Stimulated activated CD8-positive, alpha-beta memory T cell treated with anti-CD3 and anti-CD28 coated beads, Interleukin-2, amount 100 ng/mL, for 1 hour (primary cell): ENCODE measurements at regions not wholly inside any gene's neighbourhood (a gene's known extent, or its start where the extent isn't known, plus 50 kb on each side); places are given as distances from the start of the nearest gene placed in this dataset.

Source experiments
- DNase-seq, 2 donors: peaks; one replicate each; pipeline ENCODE4 v3.0.0-alpha.2; 2020; ENCODE audit warnings: low read depth in 2 of 2

DNA sequence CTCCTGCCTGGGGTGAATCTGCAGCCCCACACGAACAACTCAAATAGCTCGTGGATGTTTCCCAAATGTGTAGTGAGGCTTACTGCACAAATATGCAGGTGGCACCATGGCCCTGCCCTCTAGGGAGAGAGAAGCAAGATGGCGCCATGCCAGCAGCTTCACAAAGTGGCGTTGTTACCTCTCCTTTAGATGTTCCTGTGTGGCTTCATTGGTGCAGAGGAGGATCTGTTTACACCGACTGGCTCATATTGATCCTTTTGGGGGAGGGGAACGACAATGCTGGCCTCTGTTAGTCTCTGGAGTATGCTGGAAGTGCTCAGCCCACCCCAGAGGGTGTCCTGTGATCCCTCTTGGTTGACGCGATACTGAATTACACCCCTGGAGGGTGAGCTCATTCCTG lies 99.5 kb upstream of the GATA6 start:
- no peak for DNase-seq

- DNase-seq, result no peak
These were observed 96.0 kb upstream of the GATA6 start for GRCh38 chr18:22073411-22073810.

DNA sequence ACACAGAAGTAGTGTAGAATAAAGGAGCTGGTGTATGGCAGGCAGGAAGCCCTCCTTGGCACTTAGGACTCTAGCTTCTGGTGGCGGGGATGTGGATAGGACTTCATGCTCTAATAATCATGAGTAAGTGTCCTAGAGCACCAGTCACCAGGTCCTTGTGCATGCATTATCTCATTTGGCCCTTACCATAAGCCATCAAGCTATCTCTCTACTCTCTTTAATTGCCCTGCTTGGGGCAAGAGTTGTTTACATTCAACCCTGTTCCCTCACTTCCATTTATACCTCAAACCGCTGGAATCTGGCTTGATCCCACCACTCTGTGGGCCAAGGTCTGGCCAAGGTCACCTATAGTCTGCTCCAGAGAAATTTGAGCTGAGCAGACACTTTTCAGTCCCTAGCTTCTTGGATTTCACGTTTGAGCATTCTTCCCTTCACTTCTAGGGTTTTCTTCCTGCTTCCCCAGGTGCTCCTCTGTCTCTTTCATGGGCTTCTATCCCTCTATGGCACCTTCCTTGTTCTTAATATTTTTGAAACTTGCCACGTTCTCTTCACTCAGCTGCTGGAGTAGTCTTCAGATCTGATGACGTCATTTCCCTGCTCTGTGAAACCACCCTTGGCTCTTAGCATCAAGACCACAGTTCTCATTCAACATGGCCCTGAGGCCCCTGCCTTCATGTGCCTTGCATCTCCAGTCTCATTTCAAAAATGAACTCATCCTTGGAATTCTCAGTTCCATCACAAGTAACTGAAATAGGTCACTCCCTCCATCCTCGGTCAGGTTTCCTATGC lies 94.9 kb upstream of the GATA6 start:
- DNase-seq, result no peak

DNA sequence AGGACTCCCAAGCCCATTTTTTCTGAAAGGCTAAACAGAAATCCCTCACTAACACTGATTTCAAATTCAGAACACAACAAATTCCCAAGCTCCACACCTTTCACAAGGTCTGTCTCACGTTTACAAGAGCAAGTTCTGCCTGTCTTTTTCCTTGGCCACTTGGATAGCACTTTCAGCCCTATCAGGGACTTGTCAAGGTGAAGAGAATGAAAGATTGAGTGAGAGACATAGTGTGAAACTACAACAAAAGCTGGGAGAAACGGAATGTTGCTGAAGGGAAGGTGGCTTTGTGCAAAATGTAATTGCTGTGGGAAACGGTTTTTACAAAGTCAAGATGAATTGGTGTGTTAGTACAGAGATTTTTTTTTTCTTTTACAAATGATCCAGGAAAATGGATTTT lies 89.4 kb upstream of the GATA6 start:
- no peak for DNase-seq

- no peak for DNase-seq
These were observed 87.0 kb upstream of the GATA6 start for GRCh38 chr18:22082408-22082807.

- no peak for DNase-seq
These were observed 84.8 kb upstream of the GATA6 start for GRCh38 chr18:22084547-22084946.

DNA sequence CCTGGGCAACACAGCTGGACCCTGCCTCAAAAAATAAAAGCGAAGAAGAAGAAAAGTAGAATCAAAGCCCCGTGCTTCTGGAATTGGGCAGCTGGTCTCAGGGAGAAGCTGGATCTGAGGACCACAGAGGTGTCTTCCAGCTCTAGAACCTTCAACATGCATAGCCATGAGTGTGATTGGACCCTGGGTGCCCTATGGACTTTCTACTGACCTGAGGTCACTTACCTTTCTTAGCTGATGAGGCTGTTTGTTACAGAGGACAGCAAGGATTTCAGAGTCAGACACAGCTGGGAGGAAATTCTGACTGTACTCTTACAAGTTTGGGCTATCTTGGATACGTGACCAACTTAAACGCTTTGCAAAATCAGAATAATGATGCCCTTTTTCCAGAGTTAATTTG lies 82.4 kb upstream of the GATA6 start:
- no peak for DNase-seq

DNA sequence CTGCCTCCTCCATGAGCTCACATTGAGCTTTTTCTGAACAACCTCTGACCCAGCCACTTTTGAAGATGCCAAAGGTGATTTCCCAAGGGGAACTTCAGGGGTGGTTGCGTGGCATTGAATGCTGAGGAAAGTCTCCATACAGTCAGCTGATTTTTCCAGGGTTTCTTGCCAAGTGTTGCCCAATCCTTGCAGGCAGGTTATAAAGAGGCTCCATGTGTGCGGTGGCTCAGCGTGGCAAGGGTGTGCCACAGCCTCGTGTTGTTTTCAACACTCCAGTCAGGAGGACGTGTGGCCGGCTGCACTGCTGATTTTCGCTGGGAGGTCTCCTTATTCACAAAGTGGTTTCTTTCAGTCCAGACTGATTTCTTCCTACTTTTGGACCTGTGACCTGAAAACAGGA lies 81.4 kb upstream of the GATA6 start:
- no peak for DNase-seq

DNA sequence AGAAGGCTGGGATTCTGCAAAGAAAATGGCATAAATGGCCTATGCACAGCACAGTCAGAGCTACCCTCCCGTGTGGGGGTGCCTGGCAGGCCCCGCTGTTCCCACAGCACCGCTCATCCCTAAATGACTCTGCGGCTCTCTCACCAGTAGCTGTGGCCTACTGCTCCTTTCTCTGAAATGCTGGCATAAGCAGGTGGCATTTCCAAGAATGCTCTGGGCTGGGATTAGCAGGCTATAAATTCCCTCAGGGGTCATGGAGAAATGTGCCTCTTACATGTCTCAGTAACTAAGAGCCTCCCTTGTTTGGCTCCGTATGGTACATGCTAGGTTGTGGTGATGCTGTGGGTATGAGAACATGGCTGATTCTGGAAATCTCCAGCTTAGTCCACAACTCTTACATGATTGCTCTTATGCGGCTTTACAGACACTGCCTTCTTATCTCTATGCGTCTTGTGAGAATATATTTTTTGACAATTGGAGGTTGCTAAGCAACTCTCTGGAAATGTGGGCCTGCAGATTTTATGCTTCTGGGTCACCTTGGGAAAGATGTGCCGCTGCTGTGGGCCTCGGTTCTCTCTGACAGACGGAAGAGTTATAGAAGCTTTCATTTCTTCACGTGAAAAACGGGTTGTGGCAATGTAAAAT lies 80.3 kb upstream of the GATA6 start:
- no peak for DNase-seq

DNA sequence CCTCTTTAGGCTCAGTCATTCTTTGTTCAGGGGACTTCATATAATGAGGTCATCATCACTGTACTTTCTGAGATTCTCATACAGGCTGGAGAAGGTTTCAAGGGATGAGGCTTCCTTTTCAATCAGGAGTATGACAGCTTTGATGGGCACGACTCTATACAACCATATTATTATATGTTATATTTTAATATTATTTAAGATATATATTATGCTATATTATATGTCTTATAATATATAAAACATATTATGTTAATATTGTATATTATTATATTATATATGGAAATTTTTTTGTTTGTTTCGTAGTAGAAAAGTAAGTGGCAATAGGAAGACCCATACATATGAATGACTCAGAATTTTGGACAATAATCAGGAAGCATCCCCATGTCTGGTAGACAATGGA lies 78.0 kb upstream of the GATA6 start:
- DNase-seq, result no peak

GRCh38 chr18:22093731-22094357 lies 75.5 kb upstream of the GATA6 start:
- no peak for DNase-seq

- no peak for DNase-seq
These were observed 75.0 kb upstream of the GATA6 start for GRCh38 chr18:22094358-22094734.

GRCh38 chr18:22098563-22098989 lies 70.8 kb upstream of the GATA6 start:
- DNase-seq, result no peak

DNA sequence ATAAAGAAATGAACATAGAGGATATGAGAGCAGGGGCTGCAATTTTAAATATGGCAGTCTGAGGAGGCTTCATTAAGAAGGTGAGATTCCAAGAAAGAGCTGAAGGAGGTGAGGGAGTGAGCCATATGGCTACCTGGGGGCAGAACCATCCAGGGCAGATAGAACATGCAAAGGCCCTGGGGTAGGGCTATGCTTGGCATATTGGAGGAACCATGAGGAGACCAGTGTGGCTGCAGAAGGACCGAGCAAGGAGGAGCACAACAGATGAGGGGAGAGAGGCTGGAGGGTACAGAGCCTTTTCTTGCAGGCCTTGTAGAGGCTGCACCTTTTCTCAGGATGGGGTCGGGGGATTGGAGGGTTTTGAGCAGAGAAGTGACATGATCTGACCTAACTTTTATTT lies 69.5 kb upstream of the GATA6 start:
- no peak for DNase-seq

GRCh38 chr18:22101731-22102130 lies 67.7 kb upstream of the GATA6 start:
- DNase-seq, result no peak

- DNase-seq, result no peak
These were observed 66.3 kb upstream of the GATA6 start for GRCh38 chr18:22102953-22103646.

- DNase-seq, result no peak
These were observed 65.8 kb upstream of the GATA6 start for GRCh38 chr18:22103647-22104031.

DNA sequence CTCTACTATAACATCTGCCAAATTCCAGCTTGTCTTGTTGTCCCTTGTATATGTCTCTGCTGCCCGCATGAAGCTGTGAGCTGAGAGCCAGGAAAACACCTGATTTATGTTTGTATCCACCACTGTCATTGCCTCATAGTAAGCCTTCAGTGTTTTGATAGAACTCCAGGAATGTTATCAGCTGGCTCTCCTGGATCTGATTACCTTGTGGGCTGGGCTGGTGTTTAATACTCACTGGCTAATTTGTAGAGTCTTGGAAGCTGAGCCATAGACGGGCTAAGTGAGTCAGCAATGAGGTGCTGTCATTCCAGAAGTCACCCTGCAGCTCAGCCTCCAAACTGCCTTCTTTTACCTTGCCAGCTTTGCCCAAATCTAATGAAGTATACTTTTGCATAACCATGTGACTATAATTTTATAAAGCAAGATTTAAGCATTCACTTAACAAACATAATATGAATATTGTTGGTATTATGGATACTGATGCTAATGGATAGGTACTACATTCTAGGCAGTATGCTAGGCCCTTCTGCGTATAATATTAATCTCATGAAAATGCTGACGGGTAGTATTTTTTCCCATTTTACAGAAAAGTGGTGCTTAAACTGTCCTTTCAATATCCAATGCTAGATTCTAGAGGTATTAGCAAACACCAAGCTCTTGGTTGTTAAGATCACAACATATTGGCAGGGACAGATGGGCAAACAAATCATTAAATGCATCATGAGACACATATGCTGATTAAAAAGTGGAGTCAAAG lies 62.7 kb upstream of the GATA6 start:
- no peak for DNase-seq

DNA sequence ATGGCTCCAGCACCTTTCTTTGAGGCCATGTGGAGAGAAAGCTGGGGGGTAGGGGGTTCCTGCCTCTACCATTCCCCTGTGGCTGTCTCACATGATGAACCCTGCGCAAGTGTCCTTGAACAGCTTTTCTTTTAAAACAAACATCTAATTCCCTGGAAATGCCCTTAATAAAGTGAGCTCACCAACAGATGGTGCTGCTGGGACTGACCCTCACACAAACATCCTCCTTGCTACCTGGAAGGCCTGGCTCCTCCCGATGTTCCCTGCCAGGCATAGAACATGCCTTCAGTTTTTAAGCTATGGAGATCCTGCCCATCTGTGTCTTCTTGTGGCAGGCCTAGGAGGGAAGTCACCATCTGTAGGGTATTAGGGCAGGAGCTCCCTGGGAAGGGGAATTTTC lies 60.7 kb upstream of the GATA6 start:
- no peak for DNase-seq

GRCh38 chr18:22109535-22109934 lies 59.9 kb upstream of the GATA6 start:
- no peak for DNase-seq

DNA sequence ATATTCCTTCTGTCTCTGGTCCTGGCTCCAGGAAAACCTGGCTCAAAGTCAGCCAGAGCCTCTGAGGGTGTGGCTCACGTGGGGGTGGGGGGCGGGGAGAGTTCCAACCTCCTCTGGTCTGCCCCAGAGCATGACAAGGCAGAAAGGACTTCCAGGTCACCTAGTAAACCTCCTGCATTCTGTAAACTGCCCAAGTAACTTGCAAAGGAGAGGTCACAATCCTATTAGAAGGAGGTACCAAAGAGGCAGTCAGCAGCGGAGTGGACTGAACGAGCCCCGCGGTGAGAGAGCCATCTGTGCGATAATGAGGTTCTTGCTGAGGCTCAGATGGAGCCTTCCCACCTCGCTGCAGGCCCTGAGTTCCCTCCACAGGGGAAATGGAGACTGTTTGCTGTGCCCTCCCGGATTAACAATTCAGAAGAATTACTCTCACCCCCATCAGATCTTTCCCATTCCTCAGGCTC lies 58.9 kb upstream of the GATA6 start:
- no peak for DNase-seq

GRCh38 chr18:22112215-22112614 lies 57.2 kb upstream of the GATA6 start:
- no peak for DNase-seq
